Thoracic aorta (tissue), 2 donors: ENCODE measurements at regions not wholly inside any gene's neighbourhood (a gene's known extent, or its start where the extent isn't known, plus 50 kb on each side); places are given as distances from the start of the nearest gene placed in this dataset.

Experiments used
- ATAC-seq: fragments of 150-250 bp; one replicate; pipeline ENCODE4 v1.8.0; 2017; ENCODE audit warnings: low read depth; ENCODE audit not compliant: insufficient number of reproducible peaks, low FRiP score
- DNase-seq: peaks from one replicate; pipeline ENCODE4 v3.0.0-alpha.2; 2020; ENCODE audit warnings: low spot score
- H3K27ac ChIP-seq, 2 donors: fragments of 200-600 bp; sonication (generic); 1 replicate in 1 of 2; 2 replicates in 1 of 2; pipeline ENCODE4 v1.5.1; 2016; ENCODE audit warnings: mild to moderate bottlenecking in 2 of 2, moderate library complexity in 2 of 2
- H3K27me3 ChIP-seq: fragments of 200-600 bp; sonication (generic); replicated peaks from 2 replicates; pipeline ENCODE4 v1.6.0; 2016; ENCODE audit warnings: mild to moderate bottlenecking; ENCODE audit not compliant: insufficient read depth
- H3K36me3 ChIP-seq: fragments of 200-600 bp; sonication (generic); one replicate; pipeline ENCODE4 v1.5.1; 2016
- H3K4me1 ChIP-seq, 2 donors: fragments of 200-600 bp; sonication (generic); 1 replicate in 1 of 2; 2 replicates in 1 of 2; pipeline versions ENCODE4 v1.5.1 to v1.6.0; 2016; ENCODE audit warnings: low read depth in 2 of 2, mild to moderate bottlenecking in 1 of 2; ENCODE audit not compliant: control insufficient read depth in 1 of 2
- H3K4me3 ChIP-seq: fragments of 200-600 bp; sonication (generic); 2 replicates; pipeline ENCODE4 v1.5.1; 2016; ENCODE audit warnings: mild to moderate bottlenecking
- H3K9me3 ChIP-seq: fragments of 200-600 bp; sonication (generic); 2 replicates; pipeline ENCODE4 v1.5.1; 2016
- CTCF ChIP-seq: fragments of 200-600 bp; sonication (generic); IDR thresholded peaks from one replicate; pipeline ENCODE4 v1.5.1; 2019; ENCODE audit warnings: antibody characterized with exemption

DNA sequence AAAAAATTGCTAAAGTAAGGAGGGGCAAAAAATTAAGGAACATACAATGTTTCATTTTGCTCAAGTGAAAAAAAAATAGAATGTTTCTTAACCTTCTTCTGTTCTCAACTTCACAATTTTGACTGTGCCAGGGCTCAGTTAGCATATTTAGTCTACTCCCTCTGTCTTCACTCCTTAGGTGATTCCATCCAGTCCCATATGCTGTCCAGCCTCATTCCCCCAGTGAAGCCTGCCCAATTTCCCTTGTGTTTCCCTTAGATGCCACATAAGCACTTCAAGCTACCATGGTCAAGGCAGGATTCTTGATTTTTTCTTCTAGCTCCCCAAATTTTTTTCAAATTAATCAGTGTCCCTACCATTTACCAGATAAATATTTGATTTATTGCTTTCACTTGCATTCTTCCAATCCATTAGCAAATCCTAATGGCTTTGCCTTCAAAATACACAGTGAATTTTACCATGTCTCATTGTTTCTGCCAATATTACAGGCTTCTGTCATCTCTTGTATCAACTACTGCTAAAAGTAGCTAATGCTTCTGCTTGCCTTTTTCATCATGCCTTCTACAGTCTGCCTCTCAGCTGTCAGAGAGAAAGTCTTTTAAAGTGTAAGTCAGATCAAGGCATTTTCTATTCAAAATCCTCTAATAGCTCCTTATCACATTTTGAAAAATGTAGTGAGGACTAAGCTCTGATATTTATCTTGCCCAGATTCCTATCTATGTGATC lies 166.8 kb downstream of the MACC1 start:
- H3K36me3 ChIP-seq: no peaks in the 10 kb centered on the region
- H3K27ac ChIP-seq: no peak overlapping the region
- ATAC-seq: no peak
- H3K27me3 ChIP-seq: no peaks in the 10 kb centered on the region
- DNase-seq: no peak
- TF ChIP-seq CTCF: no peak
- no peaks in the 10 kb centered on the region for H3K4me1 ChIP-seq
- H3K9me3 ChIP-seq: no peaks in the 10 kb centered on the region
- H3K4me3 ChIP-seq: no peak overlapping the region

GRCh38 chr7:20038676-20039075 lies 178.5 kb downstream of the MACC1 start:
- ATAC-seq (no peak), DNase-seq (no peak)
- Histone ChIP-seq H3K27me3 (no peaks in the 10 kb centered on the region), H3K27ac (no peak overlapping the region), H3K9me3 (no peaks in the 10 kb centered on the region), H3K4me1 (no peaks in the 10 kb centered on the region), H3K4me3 (no peak overlapping the region), H3K36me3 (no peaks in the 10 kb centered on the region)
- TF ChIP-seq CTCF: no peak

DNA sequence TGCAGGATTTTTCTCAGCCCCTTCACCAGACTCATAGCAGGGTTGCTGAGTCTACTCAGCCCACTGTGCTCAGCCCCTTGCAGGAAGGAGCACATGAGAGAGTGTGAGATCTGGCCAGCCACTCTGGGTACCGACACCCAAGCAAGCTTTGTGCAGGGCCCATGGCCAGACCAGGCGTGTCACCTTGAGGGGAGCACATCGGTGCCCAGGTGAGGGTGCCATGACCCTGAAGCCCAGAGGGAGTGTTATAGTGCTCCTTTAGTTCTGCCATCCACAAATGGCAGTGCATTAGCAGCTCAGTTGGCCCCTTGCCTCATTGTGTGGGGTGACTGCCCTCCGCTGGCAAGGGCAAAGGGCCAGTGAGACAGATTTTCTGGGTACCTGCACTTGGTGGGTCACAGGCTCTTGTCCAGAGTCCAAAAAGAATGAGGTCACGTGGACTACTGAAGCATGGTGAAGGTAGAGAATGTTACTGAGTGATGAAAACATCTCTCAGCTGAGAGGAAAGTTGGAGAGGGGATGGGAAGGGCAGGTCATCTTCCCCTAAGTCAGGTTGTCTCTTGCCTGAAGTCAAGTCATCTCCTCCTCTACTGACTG lies 181.8 kb downstream of the MACC1 start:
- DNase-seq (no peak), ATAC-seq (no peak)
- Histone ChIP-seq H3K27ac (no peak overlapping the region), H3K4me3 (no peak overlapping the region), H3K4me1 (no peaks in the 10 kb centered on the region), H3K9me3 (no peaks in the 10 kb centered on the region), H3K27me3 (no peaks in the 10 kb centered on the region), H3K36me3 (no peaks in the 10 kb centered on the region)
- no peak for TF ChIP-seq CTCF

DNA sequence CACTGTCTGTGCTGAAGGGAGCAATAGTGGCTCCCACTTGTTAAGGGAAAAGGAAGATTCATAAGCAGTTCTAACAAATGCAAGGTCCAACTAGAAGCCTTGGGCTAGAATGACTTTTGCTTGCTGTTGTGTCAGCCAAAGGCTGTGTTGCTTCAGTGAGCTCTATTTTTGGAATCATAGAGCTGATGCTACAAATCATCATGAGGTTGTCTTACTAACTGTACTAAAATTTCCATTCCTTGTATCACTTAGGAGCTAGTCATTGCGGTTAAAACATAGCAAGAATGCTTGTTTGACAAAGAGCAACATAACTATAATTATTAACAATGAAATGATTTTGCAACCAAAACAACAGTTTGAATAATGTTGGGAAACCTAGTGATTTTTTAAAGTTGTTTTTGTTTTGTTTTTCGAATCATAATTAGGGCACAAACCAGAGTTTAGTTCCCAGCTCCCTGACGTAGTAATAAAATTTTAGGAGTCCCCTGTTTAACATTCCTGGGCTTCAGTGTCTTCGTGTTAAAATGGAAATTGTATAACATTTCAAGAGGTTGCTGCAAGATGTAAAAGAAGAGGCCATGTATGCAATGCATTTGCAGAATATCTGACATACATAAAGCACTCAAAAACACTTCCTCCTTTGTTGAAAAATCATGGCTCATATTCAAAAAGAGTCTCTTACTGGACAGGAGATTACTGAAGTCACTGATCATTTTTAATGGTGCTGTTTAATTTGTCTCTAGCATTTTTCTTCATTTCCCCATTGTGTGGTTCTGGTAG lies 183.4 kb downstream of the MACC1 start:
- no peak for DNase-seq
- Histone ChIP-seq H3K27me3 (no peaks in the 10 kb centered on the region), H3K4me3 (no peak overlapping the region), H3K36me3 (no peaks in the 10 kb centered on the region), H3K4me1 (no peaks in the 10 kb centered on the region), H3K9me3 (no peaks in the 10 kb centered on the region), H3K27ac (no peak overlapping the region)
- no peak for ATAC-seq
- no peak for TF ChIP-seq CTCF

DNA sequence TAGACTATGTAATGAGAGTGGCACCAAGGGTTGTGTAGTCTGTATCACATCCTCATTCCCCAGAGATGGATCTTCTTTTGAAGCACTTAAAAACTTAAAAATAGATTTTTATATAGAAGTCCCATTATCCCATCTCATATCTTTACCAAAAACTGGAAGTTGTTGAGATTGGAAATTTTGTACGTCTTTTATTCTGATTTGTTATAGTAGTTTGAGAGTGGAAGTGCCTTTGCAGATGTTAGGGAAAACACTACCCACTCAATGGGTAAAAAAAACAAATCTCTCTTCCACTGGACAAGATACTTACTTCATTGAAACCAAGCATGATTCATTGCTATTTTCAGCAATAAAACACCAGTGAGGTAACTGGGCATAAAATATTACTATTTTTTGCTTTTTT lies 184.4 kb downstream of the MACC1 start:
- Histone ChIP-seq H3K27ac (no peak overlapping the region), H3K9me3 (no peaks in the 10 kb centered on the region), H3K27me3 (no peaks in the 10 kb centered on the region), H3K36me3 (no peaks in the 10 kb centered on the region), H3K4me1 (no peaks in the 10 kb centered on the region), H3K4me3 (no peak overlapping the region)
- DNase-seq (no peak), ATAC-seq (no peak)
- no peak for TF ChIP-seq CTCF
